ENCODE measurements at regions not wholly inside any gene's neighbourhood (a gene's known extent, or its start where the extent isn't known, plus 50 kb on each side); places are given as distances from the start of the nearest gene placed in this dataset.

GRCh38 chr4:131304686-131305085, 1844.4 kb upstream of the PCDH10 start:
- no peak for TF ChIP-seq CTCF (IDR thresholded peaks at IDR 0.05)
- TF ChIP-seq POLR2A (IDR thresholded peaks at IDR 0.05) = no peak
- no peak for TF ChIP-seq POLR2AphosphoS5 (IDR thresholded peaks at IDR 0.05; ENCODE audit: insufficient read depth in 1 of 2, low read depth in 1 of 2)

All from vagina (tissue), 2 donors.